B cell (primary cell): ENCODE measurements at regions not wholly inside any gene's neighbourhood (a gene's known extent, or its start where the extent isn't known, plus 50 kb on each side); places are given as distances from the start of the nearest gene placed in this dataset.

ENCODE experiments used
- CTCF ChIP-seq: fragments of 200-600 bp; IDR thresholded peaks from one replicate; pipeline ENCODE4 v1.8.0; 2022; ENCODE audit warnings: antibody characterized with exemption, mild to moderate bottlenecking
- EZH2 ChIP-seq: IDR thresholded peaks from 2 replicates; pipeline ENCODE4 v1.6.1; 2012; ENCODE audit warnings: borderline replicate concordance, low read depth, mild to moderate bottlenecking, moderate library complexity, low read length; ENCODE audit not compliant: insufficient read depth, poor library complexity, severe bottlenecking

- no peak for TF ChIP-seq CTCF
- TF ChIP-seq EZH2 = no peak
Measured at GRCh38 chr12:33770652-33771051, 251.6 kb upstream of the ALG10 start.
